ENCODE measurements at regions not wholly inside any gene's neighbourhood (a gene's known extent, or its start where the extent isn't known, plus 50 kb on each side); places are given as distances from the start of the nearest gene placed in this dataset.

DNA sequence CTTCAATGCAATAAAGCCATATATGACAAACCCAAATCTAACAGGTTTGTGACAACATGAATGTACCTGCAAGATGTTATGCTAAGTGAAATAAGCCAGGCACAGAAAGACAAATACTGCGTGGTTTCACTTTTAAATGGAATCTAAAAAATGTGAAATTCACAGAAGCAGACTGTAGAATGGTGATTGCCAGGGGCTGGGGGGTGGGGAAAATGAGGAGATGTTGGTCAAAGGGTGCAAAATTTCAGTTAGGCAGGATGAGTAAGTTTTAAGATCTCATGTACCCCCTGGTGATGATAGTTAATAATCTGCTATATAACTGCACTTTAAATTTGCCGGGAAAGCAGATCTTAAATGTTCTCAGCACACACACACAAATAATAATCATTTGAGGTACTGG lies 160.5 kb downstream of the PTBP2 start:
- Mint-ChIP-seq H3K27me3 (ENCODE audit: low read depth) (no peaks in the 10 kb centered on the region), H3K27ac (no peak overlapping the region)

More for the DNA sequence above, 160.5 kb downstream of the PTBP2 start:
- no peak overlapping the region for H3K4me3 Mint-ChIP-seq
- Histone ChIP-seq H3K14ac (ENCODE audit: insufficient read depth, low read length) (no peak overlapping the region), H2BK5ac (ENCODE audit: insufficient read length, low read length) (no peak overlapping the region), H3K4me2 (ENCODE audit: insufficient read depth, insufficient read length, low read length) (no peak overlapping the region), H3K9ac (ENCODE audit: extremely low read depth, insufficient read length, low read length) (no peak overlapping the region), H3K9me3 (ENCODE audit: control insufficient read depth, low read depth, low read length) (no peaks in the 10 kb centered on the region), H4K5ac (ENCODE audit: insufficient read length, low read depth, low read length) (no peak overlapping the region), H3K23ac (ENCODE audit: insufficient read length, low read depth, low read length) (no peak overlapping the region), H3K4ac (ENCODE audit: low read depth, low read length) (no peak overlapping the region), H4K91ac (ENCODE audit: insufficient read length, low read depth, low read length) (no peak overlapping the region), H3K27ac (ENCODE audit: insufficient read length, low read depth, low read length) (no peak overlapping the region), H4K20me1 (ENCODE audit: control insufficient read depth, insufficient read depth, insufficient read length) (no peaks in the 10 kb centered on the region), H4K8ac (replicated peaks; ENCODE audit: insufficient read length, low read depth, low read length) (no peak overlapping the region), H3K4me1 (ENCODE audit: insufficient read depth, low read length) (no peaks in the 10 kb centered on the region), H3T11ph (ENCODE audit: low read length) (no peak overlapping the region), H2BK120ac (ENCODE audit: low read depth, low read length, poor library complexity, severe bottlenecking) (no peak overlapping the region), H3K27me3 (ENCODE audit: insufficient read depth, low read length) (no peaks in the 10 kb centered on the region), H2BK15ac (ENCODE audit: low read depth, low read length) (no peak overlapping the region), H2BK20ac (ENCODE audit: low read depth, low read length, poor library complexity, severe bottlenecking) (no peak overlapping the region), H2AK5ac (ENCODE audit: insufficient read length, low read length) (no peak overlapping the region), H3K79me2 (ENCODE audit: insufficient read depth, low read length) (no peaks in the 10 kb centered on the region), H2BK12ac (ENCODE audit: insufficient read length, low read depth, low read length) (no peak overlapping the region), H3K23me2 (ENCODE audit: insufficient read length, low read depth, low read length, poor library complexity, severe bottlenecking) (no peaks in the 10 kb centered on the region), H3K79me1 (ENCODE audit: insufficient read depth, low read depth, low read length, poor library complexity, severe bottlenecking) (no peaks in the 10 kb centered on the region), H2AFZ (ENCODE audit: low read length) (no peak overlapping the region), H3K18ac (ENCODE audit: insufficient read length, low read depth, low read length) (no peak overlapping the region), H3K56ac (ENCODE audit: insufficient read length, low read depth, low read length) (no peak overlapping the region)
- TF ChIP-seq, protein P1, sequence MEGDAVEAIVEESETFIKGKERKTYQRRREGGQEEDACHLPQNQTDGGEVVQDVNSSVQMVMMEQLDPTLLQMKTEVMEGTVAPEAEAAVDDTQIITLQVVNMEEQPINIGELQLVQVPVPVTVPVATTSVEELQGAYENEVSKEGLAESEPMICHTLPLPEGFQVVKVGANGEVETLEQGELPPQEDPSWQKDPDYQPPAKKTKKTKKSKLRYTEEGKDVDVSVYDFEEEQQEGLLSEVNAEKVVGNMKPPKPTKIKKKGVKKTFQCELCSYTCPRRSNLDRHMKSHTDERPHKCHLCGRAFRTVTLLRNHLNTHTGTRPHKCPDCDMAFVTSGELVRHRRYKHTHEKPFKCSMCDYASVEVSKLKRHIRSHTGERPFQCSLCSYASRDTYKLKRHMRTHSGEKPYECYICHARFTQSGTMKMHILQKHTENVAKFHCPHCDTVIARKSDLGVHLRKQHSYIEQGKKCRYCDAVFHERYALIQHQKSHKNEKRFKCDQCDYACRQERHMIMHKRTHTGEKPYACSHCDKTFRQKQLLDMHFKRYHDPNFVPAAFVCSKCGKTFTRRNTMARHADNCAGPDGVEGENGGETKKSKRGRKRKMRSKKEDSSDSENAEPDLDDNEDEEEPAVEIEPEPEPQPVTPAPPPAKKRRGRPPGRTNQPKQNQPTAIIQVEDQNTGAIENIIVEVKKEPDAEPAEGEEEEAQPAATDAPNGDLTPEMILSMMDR (conservative IDR thresholded peaks at IDR 0.05): no peak
- no peaks in the 10 kb centered on the region; a peak in 1 of 5 replicates for H3K9me3 Mint-ChIP-seq
- no peaks in the 10 kb centered on the region for H3K36me3 Mint-ChIP-seq (ENCODE audit: insufficient read depth in 1 of 3, low read depth in 3 of 3)
- DNase-seq: no peak
- no CpG with 5 or more reads among the region's 2 CpGs for WGBS (ENCODE audit: extremely low coverage, insufficient read length, low lambda C conversion rate)
- no peaks in the 10 kb centered on the region; a peak in 2 of 4 replicates for H3K4me1 Mint-ChIP-seq

Measured in H9 (cell line).